IMR-90 (cell line): ENCODE measurements at regions not wholly inside any gene's neighbourhood (a gene's known extent, or its start where the extent isn't known, plus 50 kb on each side); places are given as distances from the start of the nearest gene placed in this dataset.
A peak's percentile ranks its signal among the peaks of the same experiment; 100 is the strongest.

Experiments
- ATAC-seq: fragments of 200-7000 bp; cut with Tn5 transposase; 2 replicates; pipeline ENCODE4 v1.9.1; 2020; ENCODE audit warnings: low read depth, mild to moderate bottlenecking, moderate library complexity
- BruUV-seq: library from RNA; stranded (reverse); fragments of 400-500 nt; replicated peaks from 2 replicates; lab custom pipeline; 2021; lab: Mats Ljungman, UMichigan
- CTCF ChIA-PET: fragments of 300-600 bp; formaldehyde crosslinking; extraction: SDS; loops from one replicate; lab custom pipeline; 2021; ENCODE audit warnings: antibody characterized with exemption; lab: Yijun Ruan, JAX
- POLR2A ChIA-PET: fragments of 300-600 bp; sonication (Branson Sonifier 250); formaldehyde crosslinking; loops from one replicate; lab custom pipeline; 2022; ENCODE audit warnings: antibody characterized with exemption; ENCODE audit not compliant: unreplicated experiment; lab: Charles Lee
- DNase-seq: peaks from one replicate; pipeline ENCODE4 v3.0.0; 2013
- H2AFZ ChIP-seq: replicated peaks from 2 replicates; pipeline ENCODE3; 2013; ENCODE audit warnings: low read length, mild to moderate bottlenecking; ENCODE audit not compliant: poor library complexity
- H2AK5ac ChIP-seq: 2 replicates; pipeline ENCODE4 v1.6.1; 2013; ENCODE audit warnings: low read depth, low read length, inconsistent platforms
- H2AK9ac ChIP-seq: replicated peaks from 2 replicates; pipeline ENCODE3; 2013; ENCODE audit warnings: mild to moderate bottlenecking, low read depth, low read length, moderate library complexity; ENCODE audit not compliant: poor library complexity
- H2BK120ac ChIP-seq: 2 replicates; pipeline ENCODE4 v1.6.1; 2013; ENCODE audit warnings: low read depth, low read length, inconsistent platforms
- H2BK15ac ChIP-seq: 3 replicates; pipeline ENCODE4 v1.6.1; 2013; ENCODE audit warnings: low read depth, low read length, inconsistent platforms
- H2BK20ac ChIP-seq: 2 replicates; pipeline ENCODE4 v1.6.1; 2013; ENCODE audit warnings: low read depth, mild to moderate bottlenecking, inconsistent platforms, low read length, moderate library complexity
- H2BK5ac ChIP-seq: 2 replicates; pipeline ENCODE4 v1.6.1; 2013; ENCODE audit warnings: mild to moderate bottlenecking, low read depth, low read length, inconsistent platforms; ENCODE audit not compliant: poor library complexity, severe bottlenecking
- H3K14ac ChIP-seq: replicated peaks from 2 replicates; pipeline ENCODE4 v1.6.1; 2013; ENCODE audit warnings: low read depth, low read length, inconsistent platforms
- H3K18ac ChIP-seq: 2 replicates; pipeline ENCODE4 v1.6.1; 2013; ENCODE audit warnings: low read depth, low read length, control low read depth
- H3K23ac ChIP-seq: 2 replicates; pipeline ENCODE4 v1.6.1; 2013; ENCODE audit warnings: low read depth, low read length, inconsistent platforms
- H3K27ac ChIP-seq: 2 replicates; pipeline ENCODE4 v1.5.1; 2013; ENCODE audit warnings: mild to moderate bottlenecking, control low read depth, low read length; ENCODE audit not compliant: insufficient read depth
- H3K27me3 ChIP-seq: 2 replicates; pipeline ENCODE4 v1.6.1; 2013; ENCODE audit warnings: low read length; ENCODE audit not compliant: control insufficient read depth, insufficient read depth
- H3K36me3 ChIP-seq: 2 replicates; pipeline ENCODE4 v1.6.1; 2013; ENCODE audit warnings: low read length, mixed read lengths; ENCODE audit not compliant: control insufficient read depth, insufficient read depth
- H3K4ac ChIP-seq: 2 replicates; pipeline ENCODE4 v1.6.1; 2013; ENCODE audit warnings: low read depth, low read length, inconsistent platforms
- H3K4me1 ChIP-seq: 2 replicates; pipeline ENCODE4 v1.6.1; 2013; ENCODE audit warnings: low read length, mixed read lengths; ENCODE audit not compliant: control insufficient read depth, insufficient read depth
- H3K4me2 ChIP-seq: 2 replicates; pipeline ENCODE4 v1.6.1; 2013; ENCODE audit warnings: low read depth, mild to moderate bottlenecking, control low read depth, low read length, moderate library complexity
- H3K4me3 ChIP-seq: 2 replicates; pipeline ENCODE4 v1.5.1; 2013; ENCODE audit warnings: low read depth, mild to moderate bottlenecking, control low read depth, low read length, moderate library complexity; ENCODE audit not compliant: insufficient read depth
- H3K56ac ChIP-seq: 2 replicates; pipeline ENCODE4 v1.6.1; 2013; ENCODE audit warnings: low read length, inconsistent platforms; ENCODE audit not compliant: insufficient read depth; ENCODE audit errors: extremely low read depth
- H3K79me1 ChIP-seq, 2 experiments: 2 replicates each; pipeline ENCODE4 v1.6.1; 2013; ENCODE audit warnings: low read length in 2 of 2, inconsistent platforms in 1 of 2, low read depth in 1 of 2
- H3K9ac ChIP-seq: 2 replicates; pipeline ENCODE4 v1.6.1; 2013; ENCODE audit warnings: low read depth, low read length, control low read depth
- H3K9me1 ChIP-seq: 2 replicates; pipeline ENCODE4 v1.6.1; 2013; ENCODE audit warnings: low read length, inconsistent platforms; ENCODE audit not compliant: insufficient read depth
- H3K9me3 ChIP-seq: 2 replicates; pipeline ENCODE4 v1.6.1; 2013; ENCODE audit warnings: low read length; ENCODE audit not compliant: control insufficient read depth, insufficient read depth
- H4K20me1 ChIP-seq: 2 replicates; pipeline ENCODE4 v1.6.1; 2013; ENCODE audit warnings: low read length, inconsistent platforms; ENCODE audit not compliant: insufficient read depth
- H4K5ac ChIP-seq: 2 replicates; pipeline ENCODE4 v1.6.1; 2013; ENCODE audit warnings: mild to moderate bottlenecking, low read depth, low read length, control low read depth
- H4K8ac ChIP-seq, 2 experiments: 2 replicates each; pipeline ENCODE4 v1.6.1; 2013; ENCODE audit warnings: low read depth in 2 of 2, low read length in 2 of 2, control low read depth in 1 of 2, inconsistent platforms in 1 of 2
- H4K91ac ChIP-seq: 2 replicates; pipeline ENCODE4 v1.6.1; 2013; ENCODE audit warnings: low read depth, low read length, inconsistent platforms; ENCODE audit not compliant: insufficient read depth
- BHLHE40 ChIP-seq: fragments of 150-350 bp; IDR thresholded peaks from 2 replicates; pipeline ENCODE4 v1.6.1; 2016; ENCODE audit warnings: mild to moderate bottlenecking, low read depth, low read length
- ELK1 ChIP-seq: fragments of 150-350 bp; IDR thresholded peaks from 2 replicates; pipeline ENCODE4 v1.6.1; 2016; ENCODE audit warnings: low read depth, mild to moderate bottlenecking, low read length, moderate library complexity, borderline replicate concordance
- FOS ChIP-seq: fragments of 150-350 bp; IDR thresholded peaks from 2 replicates; pipeline ENCODE4 v1.6.1; 2016; ENCODE audit warnings: low read depth, low read length
- MAFK ChIP-seq: IDR thresholded peaks from 2 replicates; pipeline ENCODE4 v1.6.1; 2012; ENCODE audit warnings: low read depth, low read length, improper control_type of control experiment
- MAZ ChIP-seq: IDR thresholded peaks from 2 replicates; pipeline ENCODE4 v1.6.1; 2012; ENCODE audit warnings: low read depth, mild to moderate bottlenecking, low read length, improper control_type of control experiment, moderate library complexity, borderline replicate concordance
- MXI1 ChIP-seq: IDR thresholded peaks from 2 replicates; pipeline ENCODE4 v1.6.1; 2012; ENCODE audit warnings: low read depth, mild to moderate bottlenecking, low read length, moderate library complexity, borderline replicate concordance
- NFE2L2 ChIP-seq: fragments of 150-350 bp; IDR thresholded peaks from 2 replicates; pipeline ENCODE4 v1.6.1; 2016; ENCODE audit warnings: low read depth, mild to moderate bottlenecking, low read length
- RFX5 ChIP-seq: IDR thresholded peaks from 2 replicates; pipeline ENCODE4 v1.8.0; 2012; ENCODE audit warnings: low read depth, mild to moderate bottlenecking, low read length, moderate library complexity
- SMC3 ChIP-seq: fragments of 150-350 bp; IDR thresholded peaks from 2 replicates; pipeline ENCODE4 v1.6.1; 2016; ENCODE audit warnings: low read depth, mild to moderate bottlenecking, antibody characterized with exemption, low read length, moderate library complexity
- USF2 ChIP-seq: fragments of 150-350 bp; IDR thresholded peaks from 2 replicates; pipeline ENCODE4 v1.6.1; 2017; ENCODE audit warnings: mild to moderate bottlenecking, antibody characterized with exemption, low read length, low read depth
- dilution Hi-C: fragments of 300-500 bp; cut with HindIII; formaldehyde crosslinking; loops from one replicate; pipeline ENCODE4 v1.14.3; 2018; ENCODE audit warnings: low sequenced_read_pairs; ENCODE audit not compliant: unreplicated experiment
- in situ Hi-C: fragments of 300-500 bp; cut with MboI; formaldehyde crosslinking; loops from 3 replicates; pipeline ENCODE4 v1.14.3; 2019; ENCODE audit warnings: low sequenced_read_pairs, inconsistent platforms, mixed read lengths
- intact Hi-C: fragments of 100-400 bp; cut with micrococcal nuclease; formaldehyde crosslinking; loops from 2 replicates; pipeline ENCODE4 v1.10.0; 2022

- Histone ChIP-seq H3K4ac (no peak overlapping the region), H3K4me2 (no peak overlapping the region), H3K4me3 (no peak overlapping the region), H3K27ac (no peak overlapping the region), H2BK120ac (no peak overlapping the region), H4K91ac (no peak overlapping the region), H4K5ac (no peak overlapping the region), H3K79me1 (no peaks in the 10 kb centered on the region), H2BK5ac (no peak overlapping the region), H3K9me3 (no peaks in the 10 kb centered on the region), H3K23ac (no peak overlapping the region), H3K27me3 (no peaks in the 10 kb centered on the region), H3K9ac (no peak overlapping the region), H3K36me3 (no peaks in the 10 kb centered on the region), H2AK9ac (no peak overlapping the region), H4K8ac (no peak overlapping the region), H2BK20ac (no peak overlapping the region), H2AK5ac (no peak overlapping the region), H2BK15ac (no peak overlapping the region), H3K4me1 (no peaks in the 10 kb centered on the region), H3K56ac (no peak overlapping the region), H3K18ac (no peak overlapping the region), H3K14ac (no peak overlapping the region), H3K9me1 (no peaks in the 10 kb centered on the region), H2AFZ (peak overlapping the region; percentile 18), H4K20me1 (no peaks in the 10 kb centered on the region)
- CTCF ChIA-PET: no interaction called here
- intact Hi-C loops (no loop called here), dilution Hi-C loops (no loop called here), in situ Hi-C loops (no loop called here)
- BruUV-seq: no TSS peak
- POLR2A ChIA-PET: no interaction called here
- TF ChIP-seq MAFK (no peak), ELK1 (no peak), BHLHE40 (no peak), FOS (no peak), MAZ (no peak), NFE2L2 (no peak), MXI1 (no peak), RFX5 (no peak), SMC3 (no peak), USF2 (no peak)
- no peak for ATAC-seq
- no peak for DNase-seq
Observed at GRCh38 chr4:148903388-148903787, 461.2 kb upstream of the NR3C2 start.
